DMS114 treated with DMSO at 0.1 percent for 48 hours (cell line): ENCODE measurements at regions not wholly inside any gene's neighbourhood (a gene's known extent, or its start where the extent isn't known, plus 50 kb on each side); places are given as distances from the start of the nearest gene placed in this dataset.
A peak's percentile ranks its signal among the peaks of the same experiment; 100 is the strongest.

Experiments
- DNase-seq: peaks from one replicate; lab custom pipeline; 2025; ENCODE audit not compliant: unreplicated experiment; lab: John Stamatoyannopoulos, UW

GRCh38 chr3:81439108-81439507, 322.3 kb downstream of the GBE1 start:
- no peak for DNase-seq

DNA sequence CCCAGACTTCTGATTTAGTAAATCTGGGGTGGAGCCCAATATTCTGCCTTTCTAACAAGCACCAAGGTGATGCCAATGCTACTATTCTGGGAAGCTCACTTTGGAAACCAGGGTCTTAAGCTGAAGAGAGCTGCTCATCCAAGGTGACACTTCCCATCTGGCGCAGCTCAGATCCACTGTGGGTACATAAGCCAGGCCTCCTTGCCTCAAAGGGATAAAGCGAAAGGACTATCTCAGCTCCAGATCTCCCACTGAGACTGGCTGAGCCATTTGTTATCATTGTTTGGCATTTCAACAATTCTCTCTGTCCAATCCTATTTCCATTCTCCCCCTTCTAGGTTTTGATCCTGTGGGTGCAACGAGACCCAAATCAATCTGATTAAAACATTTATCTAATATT, 323.8 kb downstream of the GBE1 start:
- no peak for DNase-seq

DNA sequence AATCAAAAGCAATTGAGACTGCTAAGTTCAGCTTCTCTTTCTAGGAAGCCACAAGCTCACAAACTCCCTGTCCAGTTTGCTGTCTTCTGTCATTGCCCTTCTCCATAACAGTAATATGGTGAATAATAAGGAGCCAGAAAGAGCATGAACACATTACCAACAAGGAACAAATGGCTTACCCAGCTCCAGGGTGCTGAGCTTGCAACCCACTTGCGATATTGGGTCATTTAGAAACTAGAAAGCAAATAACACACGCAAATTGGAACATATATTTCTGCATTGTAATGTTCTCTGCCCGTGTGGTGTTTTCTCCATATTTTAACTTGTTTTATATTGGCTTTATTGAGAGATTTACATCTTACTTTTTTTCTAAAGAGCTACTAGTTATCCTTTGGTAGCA, 325.3 kb downstream of the GBE1 start:
- DNase-seq = no peak

- no peak for DNase-seq
These were observed 326.4 kb downstream of the GBE1 start for GRCh38 chr3:81435050-81435449.

DNA sequence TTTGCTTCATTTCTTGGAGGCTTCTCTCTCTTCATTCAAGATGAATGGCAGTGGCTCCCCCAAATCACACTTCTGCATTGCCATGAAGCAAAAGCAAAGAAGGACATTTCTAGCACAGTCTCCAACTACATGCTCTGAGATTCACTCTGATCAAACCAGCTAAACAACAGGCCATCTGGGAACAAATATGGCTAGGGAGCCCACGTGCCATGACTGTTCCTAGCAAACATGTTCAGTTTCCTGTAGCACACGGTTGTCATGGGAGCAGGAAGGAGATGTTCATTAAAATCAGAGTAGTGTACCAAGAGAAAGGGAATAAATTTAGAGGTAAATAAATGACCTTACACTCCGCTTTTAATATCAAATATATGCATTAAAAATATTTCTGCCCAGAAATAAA, 327.3 kb downstream of the GBE1 start:
- no peak for DNase-seq

GRCh38 chr3:81433675-81434074, 327.8 kb downstream of the GBE1 start:
- no peak for DNase-seq

GRCh38 chr3:81432456-81432855, 329.0 kb downstream of the GBE1 start:
- no peak for DNase-seq

DNA sequence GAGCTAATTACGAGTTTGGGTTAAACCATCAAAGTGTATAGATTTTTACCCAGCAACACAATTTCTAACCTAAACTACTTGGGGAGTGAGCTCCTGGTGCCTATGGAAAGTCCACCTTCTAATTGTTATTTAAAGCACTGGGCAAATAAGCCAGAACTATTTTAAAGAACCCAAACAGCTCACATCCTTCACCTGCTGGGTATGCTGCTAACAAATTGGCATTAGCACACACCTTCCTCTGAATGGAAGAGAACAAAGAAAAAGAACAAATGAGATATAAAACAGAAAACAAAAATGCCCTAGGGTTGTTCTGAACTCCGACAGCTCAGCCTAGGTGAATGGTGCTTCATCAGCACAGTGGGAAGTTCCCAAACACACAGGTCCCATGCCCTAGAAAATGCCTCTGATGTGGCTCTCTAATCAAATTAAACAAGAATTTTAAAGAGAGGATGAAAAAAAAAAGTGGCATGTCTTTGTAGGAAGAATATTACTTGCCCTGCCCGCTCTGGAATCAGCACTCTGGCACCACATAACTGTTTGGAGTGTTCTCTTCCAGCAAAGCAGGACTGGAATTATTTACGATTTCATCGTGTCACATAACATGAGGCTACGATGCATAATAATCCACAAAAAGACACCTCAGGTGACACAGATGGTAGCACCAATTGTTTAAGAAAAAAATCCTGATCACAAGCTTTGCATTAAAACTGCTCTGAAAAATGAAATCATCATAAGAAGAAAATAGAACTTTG, 334.4 kb downstream of the GBE1 start:
- DNase-seq = no peak

DNA sequence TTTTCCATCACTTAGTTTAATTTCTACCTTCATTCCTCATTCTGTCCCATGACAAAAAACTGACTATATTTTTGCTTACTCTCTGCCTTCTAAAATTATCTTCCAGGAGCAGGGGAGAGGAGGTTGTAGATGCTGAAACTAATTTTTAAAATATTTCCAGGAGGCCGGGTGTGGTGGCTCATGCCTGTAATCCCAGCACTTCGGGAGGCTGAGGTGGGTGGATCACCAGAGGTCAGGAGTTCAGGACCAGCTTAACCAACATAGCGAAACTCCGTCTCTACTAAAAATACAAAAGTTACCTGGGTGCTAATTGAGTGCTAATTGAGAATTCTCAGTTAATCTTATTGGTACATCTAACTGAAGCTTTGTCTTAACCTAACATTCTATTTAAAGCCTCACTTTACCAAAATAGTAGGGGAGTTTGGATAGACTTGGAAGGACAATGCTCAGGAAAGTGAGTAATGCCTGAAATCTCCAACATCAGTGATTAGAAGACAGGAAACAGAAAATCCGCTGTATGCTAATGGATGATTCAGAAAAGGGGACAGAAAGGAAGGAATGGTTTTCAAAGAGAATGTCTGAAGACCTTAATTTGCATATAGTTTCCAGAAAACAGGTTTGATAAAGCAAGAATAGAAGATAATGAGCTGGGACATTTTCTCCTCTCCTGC, 336.1 kb downstream of the GBE1 start:
- DNase-seq = no peak

DNA sequence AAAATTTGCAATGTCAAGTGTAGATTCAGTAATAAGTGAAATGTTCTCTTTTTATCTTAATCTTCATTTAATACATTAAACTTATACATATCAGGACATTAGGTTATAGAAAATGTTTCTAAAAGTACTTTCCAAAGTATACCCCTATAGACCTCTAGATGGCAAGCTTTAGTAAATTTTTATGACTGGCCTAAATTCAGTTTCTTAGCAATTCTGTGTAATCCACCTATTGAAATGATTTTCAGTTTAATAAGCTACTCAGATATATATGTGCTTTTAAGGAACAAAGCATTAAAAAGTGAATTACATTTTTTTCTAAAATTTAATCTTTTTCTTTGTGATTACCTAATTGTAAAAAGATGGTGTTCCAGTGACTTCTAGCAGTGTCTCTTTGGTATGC, 342.2 kb downstream of the GBE1 start:
- DNase-seq = peak; percentile 0

- DNase-seq = no peak
These were observed 344.6 kb downstream of the GBE1 start for GRCh38 chr3:81416812-81417211.

GRCh38 chr3:81406318-81406717, 355.1 kb downstream of the GBE1 start:
- DNase-seq = no peak

GRCh38 chr3:81395739-81396513, 365.5 kb downstream of the GBE1 start:
- DNase-seq = no peak

- no peak for DNase-seq
These were observed 366.6 kb downstream of the GBE1 start for GRCh38 chr3:81394651-81395524.

- no peak for DNase-seq
These were observed 368.2 kb downstream of the GBE1 start for GRCh38 chr3:81393251-81393650.

DNA sequence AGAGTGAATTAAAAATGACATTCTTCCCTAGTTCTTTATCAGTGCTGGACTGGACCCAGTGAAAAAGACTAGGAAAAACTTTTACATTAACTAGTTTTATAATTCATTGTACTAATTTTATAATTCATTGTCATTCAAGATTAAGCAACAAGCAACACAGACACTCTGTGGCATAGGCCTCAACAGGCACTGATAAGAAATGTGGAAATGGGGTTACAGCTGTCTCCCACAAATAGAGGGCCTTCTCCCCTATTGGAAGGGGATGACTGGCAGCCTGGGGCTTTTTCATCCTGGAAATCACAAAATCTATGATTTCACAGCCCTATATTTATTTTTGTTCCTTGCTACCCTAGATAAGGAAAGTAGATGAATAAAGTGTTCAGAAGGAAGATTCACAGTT, 370.6 kb downstream of the GBE1 start:
- no peak for DNase-seq

GRCh38 chr3:81388191-81388590, 373.3 kb downstream of the GBE1 start:
- DNase-seq = no peak

DNA sequence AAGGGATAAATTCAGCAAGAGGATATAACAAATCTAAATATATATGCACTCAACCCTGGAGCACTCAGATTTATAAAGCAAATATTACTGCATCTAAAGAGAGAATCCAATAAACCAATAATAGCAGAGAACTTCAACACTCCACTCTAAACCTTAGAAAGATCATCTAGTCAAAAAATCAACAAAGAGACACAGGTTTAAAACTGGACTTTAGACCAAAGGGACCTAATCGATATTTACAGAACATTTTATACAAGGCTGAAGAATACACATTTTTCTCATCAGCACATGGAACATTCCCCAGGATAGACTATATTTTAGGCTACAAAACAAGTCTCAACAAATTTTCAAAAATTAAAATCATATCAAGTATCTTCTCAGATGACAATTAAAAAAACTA, 379.0 kb downstream of the GBE1 start:
- DNase-seq = no peak

DNA sequence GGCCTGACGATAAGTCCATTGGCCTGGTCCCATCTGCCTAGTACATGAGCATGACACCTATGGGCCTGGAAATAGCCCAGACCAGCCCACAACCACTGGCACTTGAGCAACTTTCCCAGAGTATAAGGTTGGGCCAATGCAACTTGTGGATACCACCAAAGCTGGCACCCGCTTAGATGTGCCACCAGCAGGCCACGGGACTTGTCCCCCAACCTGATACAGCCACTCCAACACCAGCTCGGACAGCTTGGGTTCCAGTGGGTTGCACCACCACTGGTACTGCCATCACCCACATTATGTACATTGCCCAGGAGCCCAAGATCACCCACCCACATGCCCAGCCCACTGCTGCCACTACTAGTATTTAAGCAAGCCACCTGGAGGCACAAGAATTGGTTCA, 381.2 kb downstream of the GBE1 start:
- DNase-seq = no peak

DNA sequence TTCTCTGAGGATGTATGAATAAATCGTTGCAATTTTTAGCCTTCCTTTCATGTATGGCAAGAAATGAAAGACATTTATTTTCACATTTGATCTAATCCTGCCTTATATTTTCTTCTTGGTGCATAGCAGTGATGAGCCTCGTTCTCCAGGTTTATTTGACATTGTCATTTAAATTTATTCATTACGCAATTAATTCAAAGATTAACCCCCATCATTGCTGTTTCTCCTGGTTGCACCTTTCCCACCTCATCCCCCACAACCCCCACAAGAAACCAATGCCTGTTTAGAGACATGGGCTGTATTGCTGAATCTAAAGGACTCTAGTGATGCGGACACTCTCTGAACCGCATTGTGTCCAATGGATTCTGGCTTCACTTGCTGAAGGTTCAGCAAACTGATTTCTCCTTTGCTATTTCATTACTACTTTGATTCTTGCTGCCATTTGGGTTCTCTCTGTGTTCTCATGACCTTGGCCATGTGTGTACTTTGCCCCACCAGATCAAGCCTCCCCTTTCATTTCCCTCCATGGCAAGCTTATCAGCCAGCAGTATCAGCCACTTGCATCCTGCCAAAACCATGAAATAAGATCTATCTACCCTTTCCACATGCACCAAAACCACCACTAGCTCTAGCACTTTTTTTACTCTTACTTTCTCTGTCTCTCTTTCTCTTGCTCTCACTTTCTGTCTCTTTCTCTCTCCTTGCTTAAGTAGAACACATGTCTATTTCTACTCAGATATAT, 382.7 kb downstream of the GBE1 start:
- no peak for DNase-seq
